Renal pelvis (tissue), 1 donor: ENCODE measurements at regions not wholly inside any gene's neighbourhood (a gene's known extent, or its start where the extent isn't known, plus 50 kb on each side); places are given as distances from the start of the nearest gene placed in this dataset.

ENCODE experiments used
- DNase-seq: peaks from one replicate; pipeline ENCODE4 v3.0.0-alpha.2; 2013

- peak; percentile 10 for DNase-seq
Observed at GRCh38 chr17:51487947-51488346, 227.6 kb downstream of the UTP18 start.

GRCh38 chr17:51491416-51491815 lies 231.1 kb downstream of the UTP18 start:
- DNase-seq, result no peak

DNA sequence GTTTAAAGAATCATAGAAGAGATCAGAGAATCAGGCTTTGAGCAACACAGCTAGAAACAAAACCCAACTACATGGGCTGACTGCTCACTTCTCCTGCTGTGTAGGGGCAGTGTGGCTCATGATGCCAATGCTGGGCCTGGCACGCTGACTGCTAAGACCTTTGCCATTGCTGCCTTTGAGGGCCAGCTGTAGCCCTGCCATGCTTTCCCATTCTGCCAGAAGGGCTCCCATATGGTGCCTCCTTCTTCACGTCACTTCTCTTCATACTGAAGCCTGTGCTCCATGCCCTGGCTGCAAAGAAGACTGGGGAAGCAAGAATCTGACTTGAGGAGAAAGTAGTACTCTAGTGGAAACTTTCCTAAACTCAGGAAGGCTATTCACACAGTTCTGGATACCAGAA lies 232.9 kb downstream of the UTP18 start:
- no peak for DNase-seq

DNA sequence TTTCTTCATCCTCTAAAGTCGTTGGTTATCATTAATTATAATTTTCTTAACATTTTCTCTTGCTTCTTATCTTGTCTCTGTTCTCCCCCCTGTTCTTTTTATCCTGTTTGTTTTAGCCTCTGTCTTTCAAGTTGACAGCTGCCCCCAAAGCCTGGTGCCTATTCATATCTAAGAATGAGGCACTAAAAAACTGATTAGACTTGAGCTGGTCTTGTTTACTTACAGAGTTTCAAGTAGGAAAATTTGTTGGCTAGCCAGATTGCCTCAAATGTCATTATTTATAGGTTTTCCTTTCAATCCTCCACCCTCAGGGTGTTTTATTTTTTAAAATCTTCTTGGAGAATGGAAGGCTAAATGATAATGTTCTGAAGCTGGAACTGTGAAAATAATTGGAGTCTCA lies 236.0 kb downstream of the UTP18 start:
- no peak for DNase-seq

DNA sequence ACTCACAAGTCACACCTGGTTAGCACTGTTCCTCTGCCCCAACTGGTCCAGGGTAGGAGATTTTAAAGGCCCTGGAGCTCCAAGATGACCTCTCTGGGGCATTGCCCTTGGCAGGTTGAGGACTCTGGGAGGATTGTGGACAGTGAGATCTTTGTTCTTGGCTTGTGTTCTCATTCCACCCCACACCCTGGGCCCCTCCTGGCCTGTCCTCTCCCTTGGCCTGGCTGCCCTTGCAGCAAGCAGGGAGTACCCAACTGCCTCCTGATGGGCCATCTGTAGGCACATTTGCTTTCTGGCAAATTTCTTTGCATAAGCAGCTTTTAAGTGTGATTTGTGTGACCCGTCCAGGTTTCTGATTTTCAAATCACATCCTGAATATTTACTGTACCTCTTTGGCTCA lies 239.6 kb downstream of the UTP18 start:
- DNase-seq, result no peak

DNA sequence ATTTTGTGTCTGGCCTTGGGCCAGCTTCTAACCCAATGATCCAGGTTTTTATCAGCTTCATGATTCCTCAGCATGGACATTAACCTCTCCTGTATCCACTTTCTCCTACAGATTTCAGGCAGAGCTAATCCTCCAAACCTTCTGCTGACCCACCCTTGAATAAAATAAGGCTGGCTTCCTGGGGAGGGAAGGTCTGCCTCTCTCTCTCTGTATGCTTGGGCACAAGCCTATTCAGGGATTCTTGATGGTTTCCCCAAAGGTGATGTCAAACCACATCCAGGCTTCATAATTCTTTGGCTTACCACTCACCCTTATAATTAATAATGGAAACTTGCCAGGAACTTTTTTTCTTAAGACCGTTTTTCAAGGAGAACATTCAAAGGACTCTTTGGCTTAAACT lies 240.1 kb downstream of the UTP18 start:
- no peak for DNase-seq

- DNase-seq, result no peak
Observed at GRCh38 chr17:51505450-51505849, 245.1 kb downstream of the UTP18 start.

- no peak for DNase-seq
Observed at GRCh38 chr17:51507444-51507843, 247.1 kb downstream of the UTP18 start.

GRCh38 chr17:51508048-51508447 lies 247.7 kb downstream of the UTP18 start:
- no peak for DNase-seq

GRCh38 chr17:51510940-51511339 lies 250.6 kb downstream of the UTP18 start:
- DNase-seq, result no peak

GRCh38 chr17:51512220-51512907 lies 252.0 kb downstream of the UTP18 start:
- DNase-seq, result no peak

- no peak for DNase-seq
Observed at GRCh38 chr17:51516924-51517323, 256.6 kb downstream of the UTP18 start.

GRCh38 chr17:51524524-51524923 lies 264.2 kb downstream of the UTP18 start:
- DNase-seq, result no peak

GRCh38 chr17:51526507-51526906 lies 266.2 kb downstream of the UTP18 start:
- DNase-seq, result no peak

DNA sequence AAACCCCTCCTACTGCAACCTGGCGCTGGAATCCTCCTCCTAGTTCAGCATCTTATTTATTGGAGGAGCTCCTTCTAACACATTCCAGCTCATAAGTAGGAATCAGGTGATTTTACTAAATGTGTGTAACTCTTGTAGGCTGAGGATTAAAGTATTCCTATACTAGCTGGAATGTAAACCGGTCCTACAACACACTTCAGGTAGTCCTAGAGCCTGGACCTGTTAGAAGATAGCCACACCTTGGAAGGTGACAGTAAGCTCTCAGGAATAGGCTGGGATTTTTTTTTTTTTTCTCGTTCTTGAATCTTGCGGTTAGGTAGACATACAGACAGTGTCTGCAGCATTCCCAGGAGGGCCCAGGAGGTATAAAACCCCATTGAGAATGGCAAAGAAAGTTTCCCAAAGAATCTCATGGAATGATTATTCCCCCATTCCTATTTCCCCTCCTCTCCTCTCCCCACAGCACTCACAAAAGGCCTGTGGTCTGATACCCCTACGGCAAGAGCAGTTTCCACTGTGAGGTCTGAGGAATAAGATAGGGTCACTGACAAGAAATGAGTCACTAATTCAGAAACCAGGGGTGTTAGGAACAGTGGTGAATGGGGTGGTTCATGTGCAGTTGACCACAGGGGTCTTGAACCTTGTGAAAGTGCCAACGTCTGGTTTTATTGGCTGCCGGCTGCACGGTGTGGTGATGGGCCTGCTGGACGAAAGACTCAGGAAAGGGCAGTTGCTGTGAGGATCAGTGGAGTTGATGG lies 267.1 kb downstream of the UTP18 start:
- no peak for DNase-seq

- DNase-seq, result no peak
Observed at GRCh38 chr17:51528111-51528510, 267.8 kb downstream of the UTP18 start.

DNA sequence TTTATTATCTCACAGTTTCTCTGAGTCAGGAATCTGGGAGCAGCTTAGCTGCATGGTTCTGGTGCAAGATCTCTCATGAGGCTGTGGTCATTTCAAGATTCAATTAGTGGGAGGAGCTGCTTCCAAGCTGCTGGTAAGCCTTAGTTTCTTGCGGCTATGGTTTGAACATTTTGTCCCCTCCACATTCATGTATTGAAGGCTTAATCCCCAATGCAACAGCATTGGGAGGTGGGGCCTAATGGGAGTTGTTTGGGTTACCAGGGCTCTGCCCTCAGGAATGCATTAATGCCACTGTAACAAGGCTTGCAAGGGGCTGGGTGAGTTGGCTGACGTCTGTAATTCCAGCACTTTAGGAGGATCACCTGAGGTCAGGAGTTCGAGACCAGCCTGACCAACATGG lies 272.9 kb downstream of the UTP18 start:
- no peak for DNase-seq

- peak; percentile 29 for DNase-seq
Observed at GRCh38 chr17:51533821-51534220, 273.5 kb downstream of the UTP18 start.

DNA sequence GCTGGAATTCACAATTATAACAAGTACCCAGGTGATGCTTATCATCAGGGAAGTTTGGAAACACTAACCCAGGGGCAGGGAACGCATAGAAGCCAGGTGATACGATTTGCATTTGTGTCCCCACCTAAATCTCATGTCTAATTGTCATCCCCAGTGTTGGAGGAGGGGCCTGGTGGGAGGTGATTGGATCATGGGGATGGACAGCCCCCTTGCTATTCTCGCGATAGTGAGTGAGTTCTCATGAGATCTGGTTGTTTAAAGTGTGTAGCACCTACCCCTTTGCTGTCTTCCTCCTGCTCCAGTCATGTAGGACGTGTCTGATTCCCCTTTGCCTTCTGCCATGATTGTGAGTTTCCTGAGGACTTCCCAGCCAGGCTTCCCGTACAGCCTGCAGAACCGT lies 276.3 kb downstream of the UTP18 start:
- DNase-seq, result no peak

DNA sequence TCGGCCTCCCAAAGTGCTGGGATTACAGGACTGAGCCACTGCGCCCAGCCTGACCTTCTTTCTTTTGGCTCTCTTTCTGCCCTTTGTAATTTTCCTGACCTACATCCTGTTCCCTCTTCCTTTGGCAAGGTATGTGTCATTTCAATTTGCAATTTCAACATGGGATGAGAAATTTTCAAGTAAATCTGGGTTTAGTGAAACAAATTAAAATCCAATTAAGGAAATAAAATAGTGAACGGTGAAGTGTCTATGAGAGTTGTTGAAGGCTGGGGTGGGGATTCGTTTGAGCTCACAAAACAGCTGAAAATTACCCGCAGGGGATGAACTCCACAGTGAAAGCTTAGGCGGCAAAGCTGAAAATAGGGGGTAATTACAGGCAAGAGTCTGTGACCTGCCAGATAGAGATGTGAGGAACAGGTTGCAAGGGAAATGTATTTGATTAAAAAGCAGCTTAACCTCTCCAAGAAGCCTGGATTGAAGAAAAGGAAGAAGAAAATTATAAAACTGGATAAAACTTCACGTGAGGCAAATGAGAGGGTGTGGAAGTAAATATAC lies 277.7 kb downstream of the UTP18 start:
- no peak for DNase-seq

DNA sequence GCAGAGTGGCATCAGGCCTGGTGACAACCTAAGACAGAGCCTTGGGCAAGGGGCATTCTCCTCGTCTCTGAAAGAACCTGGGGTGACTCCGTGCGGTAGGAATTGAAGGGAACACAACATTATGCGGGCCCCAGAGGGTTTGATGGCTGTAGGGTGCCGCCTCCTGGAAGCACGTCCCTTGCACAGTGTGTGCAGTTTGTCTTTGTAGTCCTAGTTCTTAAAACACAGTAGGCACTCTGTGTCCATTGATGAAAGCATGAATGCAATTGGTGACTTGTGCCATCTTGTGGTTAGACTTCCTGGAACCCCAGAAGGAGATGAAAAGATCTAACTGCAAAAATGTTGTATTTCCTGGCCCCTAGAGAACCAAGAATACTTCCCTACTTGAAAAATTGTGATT lies 279.8 kb downstream of the UTP18 start:
- no peak for DNase-seq

DNA sequence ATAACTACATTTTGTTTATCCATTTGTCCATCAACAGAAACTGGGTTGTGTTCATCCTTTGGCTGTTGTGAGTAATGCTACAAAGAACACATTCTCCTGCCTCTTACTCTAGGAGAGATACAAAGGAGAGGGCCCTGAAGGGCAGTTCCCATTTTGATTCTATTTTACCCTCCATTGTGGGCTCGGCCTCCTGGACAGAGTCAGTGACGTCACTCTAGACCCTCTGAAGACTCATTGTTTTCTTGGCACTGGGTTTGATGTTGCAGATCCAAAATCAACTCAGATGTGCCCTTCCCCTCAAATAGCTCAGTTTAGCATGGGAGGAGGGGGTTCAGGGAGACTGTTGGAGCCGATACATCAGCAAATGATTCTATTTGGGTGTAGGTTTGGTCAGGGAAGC lies 280.9 kb downstream of the UTP18 start:
- DNase-seq, result no peak

GRCh38 chr17:51546114-51546513 lies 285.8 kb downstream of the UTP18 start:
- DNase-seq, result no peak

DNA sequence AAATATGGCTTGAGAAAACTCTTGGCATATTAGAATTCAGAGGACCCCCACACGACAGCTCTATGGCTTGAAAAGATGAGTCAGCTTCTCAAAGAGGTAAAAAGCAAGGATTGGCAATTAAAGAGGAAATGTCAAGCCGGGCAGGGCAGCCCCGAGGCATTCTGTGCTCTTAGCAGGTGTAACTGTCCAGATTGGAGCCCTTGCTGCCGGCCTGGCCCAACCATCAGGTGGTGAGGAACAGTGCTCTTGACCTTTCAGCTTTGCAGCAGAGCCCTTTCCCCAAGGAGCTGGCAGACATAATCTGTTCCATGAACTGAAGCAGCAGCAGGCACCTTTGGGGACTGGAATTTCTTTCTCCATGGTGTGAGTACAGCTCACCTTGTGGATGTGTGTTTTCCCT lies 287.8 kb downstream of the UTP18 start:
- no peak for DNase-seq
